ENCODE measurements at regions not wholly inside any gene's neighbourhood (a gene's known extent, or its start where the extent isn't known, plus 50 kb on each side); places are given as distances from the start of the nearest gene placed in this dataset.
"Not testable (repeated sequence)": the region's sequence is repeated elsewhere in the genome, so short reads cannot be mapped to it uniquely, and the experiment has no call there.

DNA sequence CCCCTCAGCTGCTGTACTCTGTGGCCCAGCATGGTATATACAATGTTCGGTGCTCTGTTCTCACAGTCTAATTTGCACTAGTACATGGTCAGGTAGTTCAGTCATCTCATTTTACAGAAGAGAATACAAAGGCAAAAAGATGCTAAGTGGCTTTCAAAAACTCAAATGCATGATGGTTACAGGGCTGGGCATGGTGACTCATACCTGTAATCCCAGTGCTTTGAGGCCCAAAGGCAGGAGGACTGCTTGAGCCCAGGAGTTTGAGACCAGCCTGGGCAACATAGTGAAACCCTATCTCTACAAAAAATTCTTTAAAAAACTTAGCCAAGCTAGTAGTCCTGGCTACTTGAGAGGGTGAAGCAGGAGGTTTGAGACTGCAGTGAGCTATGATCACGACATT lies 210.5 kb upstream of the KIT start:
- H3K4me1 Mint-ChIP-seq (ENCODE audit: low read depth, unreplicated experiment) = no peaks in the 10 kb centered on the region
- H3K36me3 Mint-ChIP-seq (ENCODE audit: unreplicated experiment) = peaks cover 13% of the 10 kb centered on the region
- no peak overlapping the region for H3K27ac Mint-ChIP-seq (ENCODE audit: unreplicated experiment)
- DNase-seq = no peak
- no peaks in the 10 kb centered on the region for H3K9me3 Mint-ChIP-seq (ENCODE audit: unreplicated experiment)
- H3K4me3 Mint-ChIP-seq (ENCODE audit: unreplicated experiment) = no peak overlapping the region
- TF ChIP-seq, protein P1, sequence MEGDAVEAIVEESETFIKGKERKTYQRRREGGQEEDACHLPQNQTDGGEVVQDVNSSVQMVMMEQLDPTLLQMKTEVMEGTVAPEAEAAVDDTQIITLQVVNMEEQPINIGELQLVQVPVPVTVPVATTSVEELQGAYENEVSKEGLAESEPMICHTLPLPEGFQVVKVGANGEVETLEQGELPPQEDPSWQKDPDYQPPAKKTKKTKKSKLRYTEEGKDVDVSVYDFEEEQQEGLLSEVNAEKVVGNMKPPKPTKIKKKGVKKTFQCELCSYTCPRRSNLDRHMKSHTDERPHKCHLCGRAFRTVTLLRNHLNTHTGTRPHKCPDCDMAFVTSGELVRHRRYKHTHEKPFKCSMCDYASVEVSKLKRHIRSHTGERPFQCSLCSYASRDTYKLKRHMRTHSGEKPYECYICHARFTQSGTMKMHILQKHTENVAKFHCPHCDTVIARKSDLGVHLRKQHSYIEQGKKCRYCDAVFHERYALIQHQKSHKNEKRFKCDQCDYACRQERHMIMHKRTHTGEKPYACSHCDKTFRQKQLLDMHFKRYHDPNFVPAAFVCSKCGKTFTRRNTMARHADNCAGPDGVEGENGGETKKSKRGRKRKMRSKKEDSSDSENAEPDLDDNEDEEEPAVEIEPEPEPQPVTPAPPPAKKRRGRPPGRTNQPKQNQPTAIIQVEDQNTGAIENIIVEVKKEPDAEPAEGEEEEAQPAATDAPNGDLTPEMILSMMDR (IDR thresholded peaks at IDR 0.05; ENCODE audit: partially characterized antibody, unreplicated experiment) = no peak
- H3K27me3 Mint-ChIP-seq (ENCODE audit: unreplicated experiment) = no peaks in the 10 kb centered on the region

DNA sequence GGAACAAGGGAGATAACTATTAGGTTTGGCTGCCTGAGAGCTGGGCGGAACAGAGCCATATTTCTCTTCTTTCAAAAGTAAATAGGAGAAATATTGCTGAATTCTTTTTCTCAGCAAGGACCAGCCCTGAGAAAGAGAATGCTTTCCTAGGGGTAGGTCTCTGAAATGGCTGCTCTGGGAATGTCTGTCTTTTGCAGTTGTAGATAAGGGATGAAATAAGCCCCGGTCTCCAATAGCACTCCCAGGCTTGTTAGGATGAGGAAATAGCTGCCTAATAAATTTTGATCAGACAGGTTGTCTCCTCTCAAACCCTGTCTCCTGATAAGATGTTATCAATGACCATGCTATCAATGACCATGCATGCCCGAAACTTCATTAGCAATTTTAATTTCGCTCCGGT lies 207.8 kb upstream of the KIT start:
- Mint-ChIP-seq H3K36me3 (ENCODE audit: unreplicated experiment) (peaks cover 13% of the 10 kb centered on the region), H3K27me3 (ENCODE audit: unreplicated experiment) (no peaks in the 10 kb centered on the region), H3K4me1 (ENCODE audit: low read depth, unreplicated experiment) (no peaks in the 10 kb centered on the region), H3K4me3 (ENCODE audit: unreplicated experiment) (no peak overlapping the region), H3K9me3 (ENCODE audit: unreplicated experiment) (no peaks in the 10 kb centered on the region), H3K27ac (ENCODE audit: unreplicated experiment) (no peak overlapping the region)
- TF ChIP-seq, protein P1 (IDR thresholded peaks at IDR 0.05; ENCODE audit: partially characterized antibody, unreplicated experiment) = no peak
- no peak for DNase-seq

DNA sequence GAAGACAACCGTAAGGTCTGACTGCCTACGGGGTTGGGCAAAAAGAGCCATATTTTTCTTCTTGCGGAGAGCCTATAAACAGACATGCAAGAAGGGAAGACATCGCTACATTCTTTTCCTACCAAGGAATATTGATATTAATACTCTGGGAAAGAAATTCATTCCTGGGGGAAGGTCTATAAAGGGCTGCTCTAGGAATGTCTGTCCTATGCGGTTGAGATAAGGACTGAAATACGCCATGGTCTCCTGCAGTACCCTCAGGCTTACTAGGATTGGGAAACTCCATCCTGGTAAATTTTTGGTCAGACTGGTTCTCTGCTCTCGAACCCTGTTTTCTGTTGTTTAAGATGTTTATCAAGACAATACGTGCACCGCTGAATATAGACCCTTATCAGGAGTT lies 190.8 kb upstream of the KIT start:
- H3K27ac Mint-ChIP-seq (ENCODE audit: unreplicated experiment); H3K27me3 Mint-ChIP-seq (ENCODE audit: unreplicated experiment); DNase-seq; H3K4me3 Mint-ChIP-seq (ENCODE audit: unreplicated experiment); H3K4me1 Mint-ChIP-seq (ENCODE audit: low read depth, unreplicated experiment): not testable (repeated sequence)
- H3K9me3 Mint-ChIP-seq (ENCODE audit: unreplicated experiment) = peaks cover 12% of the 10 kb centered on the region
- peaks cover 13% of the 10 kb centered on the region for H3K36me3 Mint-ChIP-seq (ENCODE audit: unreplicated experiment)

DNA sequence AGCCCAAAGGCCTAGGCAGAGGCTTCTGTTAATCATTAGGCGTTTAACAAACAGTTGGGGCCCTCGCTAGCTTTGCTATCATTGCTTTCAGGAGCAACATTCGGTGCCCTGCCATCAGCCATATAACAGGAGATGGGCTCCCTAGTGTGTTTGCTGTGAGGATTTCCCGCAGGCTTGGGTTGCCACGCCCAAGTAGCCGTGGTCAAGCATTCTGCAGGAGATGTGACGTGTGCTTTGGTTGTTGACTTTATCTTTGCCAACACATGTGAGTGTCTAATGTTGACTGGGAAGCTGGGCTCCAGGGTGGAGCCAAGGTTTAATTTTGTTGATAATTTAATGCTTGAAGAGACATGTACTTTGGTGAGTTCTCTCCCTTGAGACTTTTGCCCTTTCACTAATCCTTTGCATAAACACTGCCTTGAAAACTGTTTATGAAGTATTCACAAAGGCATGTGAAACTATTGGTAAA lies 184.6 kb upstream of the KIT start:
- H3K9me3 Mint-ChIP-seq (ENCODE audit: unreplicated experiment) = peaks cover 3% of the 10 kb centered on the region
- no peaks in the 10 kb centered on the region for H3K4me1 Mint-ChIP-seq (ENCODE audit: low read depth, unreplicated experiment)
- H3K27ac Mint-ChIP-seq (ENCODE audit: unreplicated experiment) = no peak overlapping the region
- no peak for DNase-seq
- H3K27me3 Mint-ChIP-seq (ENCODE audit: unreplicated experiment) = no peaks in the 10 kb centered on the region
- H3K36me3 Mint-ChIP-seq (ENCODE audit: unreplicated experiment) = no peaks in the 10 kb centered on the region
- TF ChIP-seq, protein P1 (IDR thresholded peaks at IDR 0.05; ENCODE audit: partially characterized antibody, unreplicated experiment) = no peak
- no peak overlapping the region for H3K4me3 Mint-ChIP-seq (ENCODE audit: unreplicated experiment)

DNA sequence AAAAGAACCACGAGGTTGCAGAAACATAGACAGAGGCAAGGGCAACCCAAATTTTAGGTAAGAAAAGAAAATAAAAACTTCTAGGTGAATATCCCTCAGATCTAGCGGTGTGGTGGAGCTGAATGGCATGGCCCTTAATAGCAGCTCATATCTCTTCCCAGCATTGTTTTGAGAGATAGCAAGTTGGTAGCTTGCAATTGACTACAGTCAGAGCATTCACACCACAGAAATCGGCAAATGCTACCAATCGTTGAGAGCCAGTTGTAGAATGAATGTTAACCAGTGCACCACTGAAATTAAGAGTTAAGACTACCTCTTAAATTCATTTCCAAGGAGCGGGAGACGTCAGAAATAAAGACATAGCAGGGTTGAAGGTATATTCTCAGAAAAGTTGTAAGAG lies 184.0 kb upstream of the KIT start:
- Mint-ChIP-seq H3K9me3 (ENCODE audit: unreplicated experiment) (peaks cover 2% of the 10 kb centered on the region), H3K27ac (ENCODE audit: unreplicated experiment) (no peak overlapping the region), H3K27me3 (ENCODE audit: unreplicated experiment) (no peaks in the 10 kb centered on the region), H3K36me3 (ENCODE audit: unreplicated experiment) (no peaks in the 10 kb centered on the region), H3K4me3 (ENCODE audit: unreplicated experiment) (no peak overlapping the region), H3K4me1 (ENCODE audit: low read depth, unreplicated experiment) (no peaks in the 10 kb centered on the region)
- no peak for DNase-seq
- TF ChIP-seq, protein P1 (IDR thresholded peaks at IDR 0.05; ENCODE audit: partially characterized antibody, unreplicated experiment) = no peak

DNA sequence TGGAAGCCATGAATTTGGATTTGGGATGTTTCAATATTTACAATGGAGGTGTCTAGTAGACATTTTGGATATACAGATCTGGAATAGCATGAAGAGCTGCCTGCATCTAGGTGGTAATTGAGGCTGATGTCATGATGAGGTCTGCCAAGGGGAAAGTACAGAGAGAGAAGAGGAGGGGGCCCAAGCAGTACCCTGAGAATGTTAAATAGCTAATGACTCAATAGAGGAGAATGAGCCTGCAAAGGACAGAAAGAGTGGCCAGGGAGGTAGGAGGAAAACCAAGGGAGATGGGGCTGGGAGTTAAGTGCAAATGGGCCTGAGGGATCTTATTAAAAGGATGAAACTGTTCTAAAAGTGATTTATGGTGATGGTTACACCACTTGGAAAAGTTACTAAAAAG lies 182.2 kb upstream of the KIT start:
- TF ChIP-seq, protein P1 (IDR thresholded peaks at IDR 0.05; ENCODE audit: partially characterized antibody, unreplicated experiment) = no peak
- no peaks in the 10 kb centered on the region for H3K27me3 Mint-ChIP-seq (ENCODE audit: unreplicated experiment)
- no peak overlapping the region for H3K27ac Mint-ChIP-seq (ENCODE audit: unreplicated experiment)
- H3K4me3 Mint-ChIP-seq (ENCODE audit: unreplicated experiment) = no peak overlapping the region
- no peaks in the 10 kb centered on the region for H3K9me3 Mint-ChIP-seq (ENCODE audit: unreplicated experiment)
- H3K4me1 Mint-ChIP-seq (ENCODE audit: low read depth, unreplicated experiment) = no peaks in the 10 kb centered on the region
- DNase-seq = no peak
- H3K36me3 Mint-ChIP-seq (ENCODE audit: unreplicated experiment) = no peaks in the 10 kb centered on the region
